Astrocyte (in vitro differentiated cells and primary cell): ENCODE measurements at regions not wholly inside any gene's neighbourhood (a gene's known extent, or its start where the extent isn't known, plus 50 kb on each side); places are given as distances from the start of the nearest gene placed in this dataset.

ENCODE experiments used
- DNase-seq: peaks from one replicate; pipeline ENCODE4 v3.0.0-alpha.2; 2010; ENCODE audit warnings: low read depth
- FAIRE-seq: peaks from 2 replicates; lab custom pipeline; 2011; peaks lifted over from hg19 to GRCh38; lab: Jason Lieb, UNC
- H2AFZ ChIP-seq: 2 replicates; pipeline ENCODE4 v1.6.0; 2012; ENCODE audit warnings: low read depth, low read length, inconsistent platforms
- H3K27ac ChIP-seq: 2 replicates; pipeline ENCODE4 v1.5.1; 2011; ENCODE audit warnings: low read depth, low read length, inconsistent platforms
- H3K27me3 ChIP-seq: 2 replicates; pipeline ENCODE4 v1.6.0; 2011; ENCODE audit warnings: low read length, inconsistent platforms; ENCODE audit not compliant: insufficient read depth
- H3K36me3 ChIP-seq: 2 replicates; pipeline ENCODE4 v1.5.1; 2011; ENCODE audit warnings: low read length, inconsistent platforms; ENCODE audit not compliant: insufficient read depth
- H3K4me1 ChIP-seq: 2 replicates; pipeline ENCODE4 v1.5.1; 2011; ENCODE audit warnings: low read length, inconsistent platforms; ENCODE audit not compliant: insufficient read depth
- H3K4me2 ChIP-seq: 2 replicates; pipeline ENCODE4 v1.6.0; 2012; ENCODE audit warnings: low read length, inconsistent platforms
- H3K4me3 ChIP-seq: 2 replicates; pipeline ENCODE4 v1.5.1; 2011; ENCODE audit warnings: low read depth, mild to moderate bottlenecking, low read length, inconsistent platforms; ENCODE audit not compliant: insufficient read depth
- H3K79me2 ChIP-seq: 2 replicates; pipeline ENCODE4 v1.6.0; 2012; ENCODE audit warnings: mild to moderate bottlenecking, low read length, inconsistent platforms; ENCODE audit not compliant: insufficient read depth
- H3K9ac ChIP-seq: 2 replicates; pipeline ENCODE4 v1.6.0; 2012; ENCODE audit warnings: mild to moderate bottlenecking, low read length, inconsistent platforms
- H3K9me3 ChIP-seq: 2 replicates; pipeline ENCODE4 v1.5.1; 2012; ENCODE audit warnings: low read depth, mild to moderate bottlenecking, low read length, inconsistent platforms; ENCODE audit not compliant: insufficient read depth
- H4K20me1 ChIP-seq: 2 replicates; pipeline ENCODE4 v1.6.0; 2012; ENCODE audit warnings: low read length, inconsistent platforms; ENCODE audit not compliant: insufficient read depth
- H3K27ac Mint-ChIP-seq: one replicate; pipeline ENCODE4 v1.8.0; 2021; ENCODE audit warnings: mild to moderate bottlenecking, mixed read lengths; ENCODE audit not compliant: unreplicated experiment
- H3K27me3 Mint-ChIP-seq: one replicate; pipeline ENCODE4 v1.8.0; 2021; ENCODE audit warnings: low read depth, mixed read lengths; ENCODE audit not compliant: unreplicated experiment
- H3K36me3 Mint-ChIP-seq: one replicate; pipeline ENCODE4 v1.8.0; 2021; ENCODE audit warnings: low read depth, mixed read lengths; ENCODE audit not compliant: unreplicated experiment
- H3K4me1 Mint-ChIP-seq: one replicate; pipeline ENCODE4 v1.8.0; 2021; ENCODE audit warnings: low read depth, mixed read lengths; ENCODE audit not compliant: unreplicated experiment
- H3K4me3 Mint-ChIP-seq: one replicate; pipeline ENCODE4 v1.8.0; 2021; ENCODE audit warnings: mild to moderate bottlenecking, moderate library complexity, mixed read lengths; ENCODE audit not compliant: unreplicated experiment
- H3K9me3 Mint-ChIP-seq: one replicate; pipeline ENCODE4 v1.8.0; 2021; ENCODE audit warnings: mild to moderate bottlenecking, mixed read lengths; ENCODE audit not compliant: unreplicated experiment
- CTCF ChIP-seq: IDR thresholded peaks from 2 replicates; pipeline ENCODE4 v1.5.1; 2011; ENCODE audit warnings: low read depth, mild to moderate bottlenecking, inconsistent platforms, low read length, moderate library complexity; ENCODE audit not compliant: insufficient read depth
- EZH2 ChIP-seq: IDR thresholded peaks from 2 replicates; pipeline ENCODE4 v1.6.1; 2012; ENCODE audit warnings: mild to moderate bottlenecking, low read length, inconsistent platforms; ENCODE audit not compliant: insufficient read depth

GRCh38 chr11:129596351-129596750, 219.3 kb upstream of the TMEM45B start:
- H3K4me2 ChIP-seq, result no peak overlapping the region
- no peaks in the 10 kb centered on the region for H4K20me1 ChIP-seq
- TF ChIP-seq EZH2, result no peak
- TF ChIP-seq CTCF, result no peak
- H2AFZ ChIP-seq, result no peak overlapping the region
- Mint-ChIP-seq H3K27ac (no peak overlapping the region), H3K4me1 (no peaks in the 10 kb centered on the region), H3K4me3 (no peak overlapping the region), H3K27me3 (peaks cover 26% of the 10 kb centered on the region), H3K9me3 (peaks cover 20% of the 10 kb centered on the region), H3K36me3 (no peaks in the 10 kb centered on the region)
- DNase-seq (no peak), FAIRE-seq (no peak)
- H3K27ac ChIP-seq, result no peak overlapping the region
- no peak overlapping the region for H3K9ac ChIP-seq
- no peak overlapping the region for H3K4me3 ChIP-seq
- no peaks in the 10 kb centered on the region for H3K79me2 ChIP-seq
- no peaks in the 10 kb centered on the region for H3K36me3 ChIP-seq
- H3K27me3 ChIP-seq, result peaks cover 4% of the 10 kb centered on the region
- H3K9me3 ChIP-seq, result no peaks in the 10 kb centered on the region
- no peaks in the 10 kb centered on the region for H3K4me1 ChIP-seq

- Histone ChIP-seq H3K9ac (no peak overlapping the region), H4K20me1 (no peaks in the 10 kb centered on the region), H3K4me3 (no peak overlapping the region), H3K27me3 (no peaks in the 10 kb centered on the region), H3K9me3 (no peaks in the 10 kb centered on the region), H3K27ac (no peak overlapping the region), H3K36me3 (no peaks in the 10 kb centered on the region), H2AFZ (no peak overlapping the region), H3K4me2 (no peak overlapping the region), H3K4me1 (no peaks in the 10 kb centered on the region), H3K79me2 (no peaks in the 10 kb centered on the region)
- FAIRE-seq (no peak), DNase-seq (no peak)
- H3K36me3 Mint-ChIP-seq, result no peaks in the 10 kb centered on the region
- H3K4me3 Mint-ChIP-seq, result no peak overlapping the region
- peaks cover 20% of the 10 kb centered on the region for H3K9me3 Mint-ChIP-seq
- no peaks in the 10 kb centered on the region for H3K4me1 Mint-ChIP-seq
- TF ChIP-seq CTCF (no peak), EZH2 (no peak)
- H3K27ac Mint-ChIP-seq, result no peak overlapping the region
- peaks cover 12% of the 10 kb centered on the region for H3K27me3 Mint-ChIP-seq
Measured at GRCh38 chr11:129598378-129598777, 217.3 kb upstream of the TMEM45B start.

- no peak overlapping the region for H3K27ac Mint-ChIP-seq
- Histone ChIP-seq H3K4me2 (no peak overlapping the region), H3K27ac (no peak overlapping the region), H3K27me3 (no peaks in the 10 kb centered on the region), H3K79me2 (no peaks in the 10 kb centered on the region), H2AFZ (no peak overlapping the region), H3K9me3 (no peaks in the 10 kb centered on the region), H4K20me1 (no peaks in the 10 kb centered on the region), H3K9ac (no peak overlapping the region), H3K4me1 (no peaks in the 10 kb centered on the region), H3K4me3 (no peak overlapping the region), H3K36me3 (no peaks in the 10 kb centered on the region)
- DNase-seq, result no peak
- no peak for FAIRE-seq
- H3K36me3 Mint-ChIP-seq, result no peaks in the 10 kb centered on the region
- H3K27me3 Mint-ChIP-seq, result peaks cover 29% of the 10 kb centered on the region
- peaks cover 8% of the 10 kb centered on the region for H3K9me3 Mint-ChIP-seq
- no peak for TF ChIP-seq CTCF
- no peak for TF ChIP-seq EZH2
- no peaks in the 10 kb centered on the region for H3K4me1 Mint-ChIP-seq
- H3K4me3 Mint-ChIP-seq, result no peak overlapping the region
Measured at GRCh38 chr11:129605815-129606214, 209.8 kb upstream of the TMEM45B start.
